ENCODE measurements at regions not wholly inside any gene's neighbourhood (a gene's known extent, or its start where the extent isn't known, plus 50 kb on each side); places are given as distances from the start of the nearest gene placed in this dataset.

- TF ChIP-seq, protein P1, sequence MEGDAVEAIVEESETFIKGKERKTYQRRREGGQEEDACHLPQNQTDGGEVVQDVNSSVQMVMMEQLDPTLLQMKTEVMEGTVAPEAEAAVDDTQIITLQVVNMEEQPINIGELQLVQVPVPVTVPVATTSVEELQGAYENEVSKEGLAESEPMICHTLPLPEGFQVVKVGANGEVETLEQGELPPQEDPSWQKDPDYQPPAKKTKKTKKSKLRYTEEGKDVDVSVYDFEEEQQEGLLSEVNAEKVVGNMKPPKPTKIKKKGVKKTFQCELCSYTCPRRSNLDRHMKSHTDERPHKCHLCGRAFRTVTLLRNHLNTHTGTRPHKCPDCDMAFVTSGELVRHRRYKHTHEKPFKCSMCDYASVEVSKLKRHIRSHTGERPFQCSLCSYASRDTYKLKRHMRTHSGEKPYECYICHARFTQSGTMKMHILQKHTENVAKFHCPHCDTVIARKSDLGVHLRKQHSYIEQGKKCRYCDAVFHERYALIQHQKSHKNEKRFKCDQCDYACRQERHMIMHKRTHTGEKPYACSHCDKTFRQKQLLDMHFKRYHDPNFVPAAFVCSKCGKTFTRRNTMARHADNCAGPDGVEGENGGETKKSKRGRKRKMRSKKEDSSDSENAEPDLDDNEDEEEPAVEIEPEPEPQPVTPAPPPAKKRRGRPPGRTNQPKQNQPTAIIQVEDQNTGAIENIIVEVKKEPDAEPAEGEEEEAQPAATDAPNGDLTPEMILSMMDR (conservative IDR thresholded peaks at IDR 0.05; ENCODE audit: low read depth in 2 of 2): no peak
- TF ChIP-seq EZH2phosphoT487 (IDR thresholded peaks at IDR 0.05; ENCODE audit: unreplicated experiment) (no peak), EZH2 (IDR thresholded peaks at IDR 0.05; ENCODE audit: low read depth, unreplicated experiment) (no peak), REST (IDR thresholded peaks at IDR 0.05; ENCODE audit: unreplicated experiment) (no peak), CREB1 (CRISPR knock-in tag; IDR thresholded peaks at IDR 0.05; ENCODE audit: low read depth) (no peak), POLR2AphosphoS5 (IDR thresholded peaks at IDR 0.05; ENCODE audit: low read depth) (no peak), STAT1 (IDR thresholded peaks at IDR 0.05; ENCODE audit: unreplicated experiment) (no peak), ZNF331 (CRISPR knock-in tag; IDR thresholded peaks at IDR 0.05; ENCODE audit: low read depth) (no peak), ZNF114 (CRISPR knock-in tag; IDR thresholded peaks at IDR 0.05) (no peak), JUNB (IDR thresholded peaks at IDR 0.05; ENCODE audit: unreplicated experiment) (no peak), NANOG (IDR thresholded peaks at IDR 0.05; ENCODE audit: borderline replicate concordance) (no peak), ETS1 (IDR thresholded peaks at IDR 0.05) (no peak)
- TF ChIP-seq, protein P2, sequence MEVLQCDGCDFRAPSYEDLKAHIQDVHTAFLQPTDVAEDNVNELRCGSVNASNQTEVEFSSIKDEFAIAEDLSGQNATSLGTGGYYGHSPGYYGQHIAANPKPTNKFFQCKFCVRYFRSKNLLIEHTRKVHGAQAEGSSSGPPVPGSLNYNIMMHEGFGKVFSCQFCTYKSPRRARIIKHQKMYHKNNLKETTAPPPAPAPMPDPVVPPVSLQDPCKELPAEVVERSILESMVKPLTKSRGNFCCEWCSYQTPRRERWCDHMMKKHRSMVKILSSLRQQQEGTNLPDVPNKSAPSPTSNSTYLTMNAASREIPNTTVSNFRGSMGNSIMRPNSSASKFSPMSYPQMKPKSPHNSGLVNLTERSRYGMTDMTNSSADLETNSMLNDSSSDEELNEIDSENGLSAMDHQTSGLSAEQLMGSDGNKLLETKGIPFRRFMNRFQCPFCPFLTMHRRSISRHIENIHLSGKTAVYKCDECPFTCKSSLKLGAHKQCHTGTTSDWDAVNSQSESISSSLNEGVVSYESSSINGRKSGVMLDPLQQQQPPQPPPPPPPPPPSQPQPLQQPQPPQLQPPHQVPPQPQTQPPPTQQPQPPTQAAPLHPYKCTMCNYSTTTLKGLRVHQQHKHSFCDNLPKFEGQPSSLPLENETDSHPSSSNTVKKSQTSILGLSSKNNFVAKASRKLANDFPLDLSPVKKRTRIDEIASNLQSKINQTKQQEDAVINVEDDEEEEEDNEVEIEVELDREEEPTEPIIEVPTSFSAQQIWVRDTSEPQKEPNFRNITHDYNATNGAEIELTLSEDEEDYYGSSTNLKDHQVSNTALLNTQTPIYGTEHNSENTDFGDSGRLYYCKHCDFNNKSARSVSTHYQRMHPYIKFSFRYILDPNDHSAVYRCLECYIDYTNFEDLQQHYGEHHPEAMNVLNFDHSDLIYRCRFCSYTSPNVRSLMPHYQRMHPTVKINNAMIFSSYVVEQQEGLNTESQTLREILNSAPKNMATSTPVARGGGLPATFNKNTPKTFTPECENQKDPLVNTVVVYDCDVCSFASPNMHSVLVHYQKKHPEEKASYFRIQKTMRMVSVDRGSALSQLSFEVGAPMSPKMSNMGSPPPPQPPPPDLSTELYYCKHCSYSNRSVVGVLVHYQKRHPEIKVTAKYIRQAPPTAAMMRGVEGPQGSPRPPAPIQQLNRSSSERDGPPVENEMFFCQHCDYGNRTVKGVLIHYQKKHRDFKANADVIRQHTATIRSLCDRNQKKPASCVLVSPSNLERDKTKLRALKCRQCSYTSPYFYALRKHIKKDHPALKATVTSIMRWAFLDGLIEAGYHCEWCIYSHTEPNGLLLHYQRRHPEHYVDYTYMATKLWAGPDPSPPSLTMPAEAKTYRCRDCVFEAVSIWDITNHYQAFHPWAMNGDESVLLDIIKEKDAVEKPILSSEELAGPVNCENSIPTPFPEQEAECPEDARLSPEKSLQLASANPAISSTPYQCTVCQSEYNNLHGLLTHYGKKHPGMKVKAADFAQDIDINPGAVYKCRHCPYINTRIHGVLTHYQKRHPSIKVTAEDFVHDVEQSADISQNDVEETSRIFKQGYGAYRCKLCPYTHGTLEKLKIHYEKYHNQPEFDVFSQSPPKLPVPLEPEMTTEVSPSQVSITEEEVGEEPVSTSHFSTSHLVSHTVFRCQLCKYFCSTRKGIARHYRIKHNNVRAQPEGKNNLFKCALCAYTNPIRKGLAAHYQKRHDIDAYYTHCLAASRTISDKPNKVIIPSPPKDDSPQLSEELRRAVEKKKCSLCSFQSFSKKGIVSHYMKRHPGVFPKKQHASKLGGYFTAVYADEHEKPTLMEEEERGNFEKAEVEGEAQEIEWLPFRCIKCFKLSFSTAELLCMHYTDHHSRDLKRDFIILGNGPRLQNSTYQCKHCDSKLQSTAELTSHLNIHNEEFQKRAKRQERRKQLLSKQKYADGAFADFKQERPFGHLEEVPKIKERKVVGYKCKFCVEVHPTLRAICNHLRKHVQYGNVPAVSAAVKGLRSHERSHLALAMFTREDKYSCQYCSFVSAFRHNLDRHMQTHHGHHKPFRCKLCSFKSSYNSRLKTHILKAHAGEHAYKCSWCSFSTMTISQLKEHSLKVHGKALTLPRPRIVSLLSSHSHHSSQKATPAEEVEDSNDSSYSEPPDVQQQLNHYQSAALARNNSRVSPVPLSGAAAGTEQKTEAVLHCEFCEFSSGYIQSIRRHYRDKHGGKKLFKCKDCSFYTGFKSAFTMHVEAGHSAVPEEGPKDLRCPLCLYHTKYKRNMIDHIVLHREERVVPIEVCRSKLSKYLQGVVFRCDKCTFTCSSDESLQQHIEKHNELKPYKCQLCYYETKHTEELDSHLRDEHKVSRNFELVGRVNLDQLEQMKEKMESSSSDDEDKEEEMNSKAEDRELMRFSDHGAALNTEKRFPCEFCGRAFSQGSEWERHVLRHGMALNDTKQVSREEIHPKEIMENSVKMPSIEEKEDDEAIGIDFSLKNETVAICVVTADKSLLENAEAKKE (CRISPR knock-in tag; IDR thresholded peaks at IDR 0.05): no peak
Measured at GRCh38 chr14:82244791-82245190, 711.1 kb upstream of the SEL1L start.

All from GM23338 (cell line).